ENCODE measurements at regions not wholly inside any gene's neighbourhood (a gene's known extent, or its start where the extent isn't known, plus 50 kb on each side); places are given as distances from the start of the nearest gene placed in this dataset.

- ATAC-seq (no peak), DNase-seq (no peak)
- TF ChIP-seq CTCF (IDR thresholded peaks at IDR 0.05), result no peak
- no peaks in the 10 kb centered on the region for H3K36me3 ChIP-seq (ENCODE audit: low read depth)
- H3K4me3 ChIP-seq, result no peak overlapping the region
- H3K9me3 ChIP-seq, result no peaks in the 10 kb centered on the region
- intact Hi-C loops (cut with DNase I, micrococcal nuclease), result no loop called here
- H3K4me1 ChIP-seq (ENCODE audit: low read depth), result peaks cover 6% of the 10 kb centered on the region
These were observed 200.1 kb downstream of the OPA1 start for GRCh38 chr3:193793123-193793522.

DNA sequence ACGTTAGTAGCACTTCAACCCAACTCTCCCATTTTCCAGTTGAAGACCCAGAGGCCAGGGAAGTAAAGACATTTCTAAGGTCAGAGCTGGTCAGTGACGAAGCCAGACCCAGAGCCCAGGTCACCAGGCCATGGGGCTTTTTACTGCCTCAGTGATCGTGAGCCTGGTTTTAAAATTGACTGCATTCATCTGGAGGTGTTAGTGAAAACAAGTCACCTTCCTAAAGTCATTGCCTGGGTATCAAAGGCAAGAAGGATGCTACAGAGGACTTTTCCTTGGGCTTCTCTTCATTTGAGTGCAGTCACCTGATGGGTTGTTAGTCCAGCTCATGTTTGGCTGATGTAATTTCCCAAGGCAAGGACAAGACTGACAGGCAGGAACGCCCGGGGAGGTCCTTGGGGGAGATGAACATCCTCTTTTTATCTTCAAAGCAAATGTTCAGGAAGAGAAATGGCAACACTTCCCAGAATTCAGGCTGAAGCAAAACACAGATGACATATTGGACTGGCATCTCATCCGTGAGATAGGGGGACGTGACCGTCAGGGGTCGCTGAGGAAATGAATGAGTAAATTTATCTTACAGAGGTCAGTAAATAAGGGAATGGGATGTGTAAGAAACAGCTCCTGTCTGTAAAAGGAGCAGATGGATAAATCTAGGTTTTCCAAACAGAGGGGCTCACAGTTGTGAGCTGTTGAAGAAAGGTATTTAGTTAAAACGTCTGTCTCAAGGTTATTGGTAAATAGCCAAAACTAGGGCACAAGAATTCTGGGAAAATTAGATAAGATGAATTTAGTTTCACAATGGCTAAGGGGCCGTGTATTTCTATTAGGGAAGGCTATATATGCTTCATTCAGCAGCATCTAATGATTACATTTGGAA lies 201.2 kb downstream of the OPA1 start:
- TF ChIP-seq CTCF (IDR thresholded peaks at IDR 0.05), result no peak
- ATAC-seq (no peak), DNase-seq (no peak)
- Histone ChIP-seq H3K36me3 (ENCODE audit: low read depth) (no peaks in the 10 kb centered on the region), H3K9me3 (no peaks in the 10 kb centered on the region), H3K4me3 (no peak overlapping the region), H3K4me1 (ENCODE audit: low read depth) (no peaks in the 10 kb centered on the region)
- intact Hi-C loops (cut with DNase I, micrococcal nuclease), result no loop called here

DNA sequence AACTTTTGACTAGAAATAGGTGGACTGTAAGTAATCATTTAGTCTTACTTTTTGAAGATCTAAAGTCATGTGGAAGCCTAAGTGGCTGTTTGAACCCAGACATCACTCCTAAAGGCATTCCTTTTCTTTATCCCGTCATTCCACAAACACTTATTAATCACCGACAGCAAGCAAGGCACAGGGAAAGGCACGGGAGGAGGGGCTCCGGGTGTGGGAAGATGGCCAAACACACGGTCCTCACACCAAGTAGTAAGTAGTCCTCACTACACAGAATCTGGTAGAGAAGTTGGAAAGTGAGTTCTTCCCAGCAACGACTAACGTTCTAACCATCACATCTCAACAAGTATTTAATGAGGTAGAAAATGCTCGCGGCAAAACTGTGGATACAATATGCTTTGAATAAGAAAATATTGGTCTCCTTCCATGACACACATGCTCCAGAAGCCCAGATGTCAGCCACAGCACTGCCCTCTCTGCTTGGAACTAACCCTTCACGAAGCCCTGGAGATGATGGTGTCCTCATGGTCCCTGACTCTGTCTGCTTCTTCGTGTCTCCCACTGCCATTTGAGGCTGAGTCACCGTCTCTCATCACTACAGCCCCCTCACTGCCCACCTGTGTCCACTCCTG lies 202.2 kb downstream of the OPA1 start:
- intact Hi-C loops (cut with DNase I, micrococcal nuclease), result no loop called here
- no peak overlapping the region for H3K4me3 ChIP-seq
- H3K36me3 ChIP-seq (ENCODE audit: low read depth), result no peaks in the 10 kb centered on the region
- no peaks in the 10 kb centered on the region for H3K9me3 ChIP-seq
- ATAC-seq (no peak), DNase-seq (no peak)
- TF ChIP-seq CTCF (IDR thresholded peaks at IDR 0.05), result no peak
- H3K4me1 ChIP-seq (ENCODE audit: low read depth), result no peaks in the 10 kb centered on the region

DNA sequence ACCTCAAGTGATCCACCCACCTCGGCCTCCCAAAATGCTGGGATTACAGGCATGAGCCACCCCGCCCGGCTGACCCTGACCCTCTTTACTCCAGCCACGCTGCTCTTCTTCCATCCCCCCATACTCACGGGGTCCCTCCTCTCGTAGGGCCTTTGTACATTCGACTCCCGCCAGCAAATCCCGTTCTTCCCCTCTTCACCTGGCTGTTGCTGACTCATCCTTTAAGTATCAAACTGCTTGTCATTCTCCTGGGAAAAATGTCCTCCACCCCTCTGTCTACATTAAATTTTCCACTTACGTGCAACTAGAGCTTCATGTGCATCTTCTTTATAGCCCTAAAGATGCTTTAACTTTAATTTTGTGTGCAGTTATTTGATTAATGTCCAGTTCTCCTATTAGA lies 203.1 kb downstream of the OPA1 start:
- intact Hi-C loops (cut with DNase I, micrococcal nuclease), result no loop called here
- Histone ChIP-seq H3K36me3 (ENCODE audit: low read depth) (no peaks in the 10 kb centered on the region), H3K9me3 (no peaks in the 10 kb centered on the region), H3K4me1 (ENCODE audit: low read depth) (no peaks in the 10 kb centered on the region), H3K4me3 (no peak overlapping the region)
- DNase-seq (no peak), ATAC-seq (no peak)
- no peak for TF ChIP-seq CTCF (IDR thresholded peaks at IDR 0.05)

- ATAC-seq (no peak), DNase-seq (no peak)
- no peaks in the 10 kb centered on the region for H3K4me1 ChIP-seq (ENCODE audit: low read depth)
- intact Hi-C loops (cut with DNase I, micrococcal nuclease), result no loop called here
- no peaks in the 10 kb centered on the region for H3K9me3 ChIP-seq
- no peaks in the 10 kb centered on the region for H3K36me3 ChIP-seq (ENCODE audit: low read depth)
- TF ChIP-seq CTCF (IDR thresholded peaks at IDR 0.05), result no peak
- no peak overlapping the region for H3K4me3 ChIP-seq
These were observed 204.6 kb downstream of the OPA1 start for GRCh38 chr3:193797566-193797965.
